WTC11 (cell line): ENCODE measurements at regions not wholly inside any gene's neighbourhood (a gene's known extent, or its start where the extent isn't known, plus 50 kb on each side); places are given as distances from the start of the nearest gene placed in this dataset.

Experiments used
- ATAC-seq: fragments of 200-7000 bp; cut with Tn5 transposase; 2 replicates; pipeline ENCODE4 v1.10.0; 2021; ENCODE audit warnings: mild to moderate bottlenecking, moderate library complexity
- CTCF ChIA-PET: fragments of 300-600 bp; sonication (Branson Sonifier 250); formaldehyde crosslinking; loops from one replicate; lab custom pipeline; 2021; ENCODE audit warnings: antibody characterized with exemption; lab: Charles Lee
- POLR2A ChIA-PET: fragments of 350-600 bp; sonication (Branson Sonifier 250); formaldehyde crosslinking; loops from one replicate; lab custom pipeline; 2021; ENCODE audit warnings: antibody characterized with exemption; lab: Charles Lee
- DNase-seq: peaks from one replicate; pipeline ENCODE4 v3.0.0; 2021; ENCODE audit warnings: low spot score
- H3K27ac Mint-ChIP-seq: 2 replicates; pipeline ENCODE4 v1.8.0; 2021; ENCODE audit warnings: mixed read lengths
- H3K27me3 Mint-ChIP-seq: 2 replicates; pipeline ENCODE4 v1.8.0; 2021; ENCODE audit warnings: low read depth, mild to moderate bottlenecking, moderate library complexity, mixed read lengths
- H3K36me3 Mint-ChIP-seq: 2 replicates; pipeline ENCODE4 v1.8.0; 2021; ENCODE audit warnings: mixed read lengths
- H3K4me1 Mint-ChIP-seq: 2 replicates; pipeline ENCODE4 v1.8.0; 2022; ENCODE audit warnings: mixed read lengths
- H3K4me3 Mint-ChIP-seq: 2 replicates; pipeline ENCODE4 v1.8.0; 2021; ENCODE audit warnings: mild to moderate bottlenecking, moderate library complexity, mixed read lengths
- H3K9me3 Mint-ChIP-seq: 2 replicates; pipeline ENCODE4 v1.8.0; 2021; ENCODE audit warnings: mixed read lengths
- ATF1 ChIP-seq: sonication (generic); formaldehyde crosslinking; IDR thresholded peaks from 2 replicates; pipeline ENCODE4 v1.8.1; 2023; ENCODE audit warnings: mild to moderate bottlenecking, moderate library complexity, missing genetic modification reagents
- CBFB ChIP-seq: sonication (generic); formaldehyde crosslinking; IDR thresholded peaks from 2 replicates; pipeline ENCODE4 v1.8.1; 2022; ENCODE audit warnings: mild to moderate bottlenecking, low read depth, missing genetic modification reagents
- ELF4 ChIP-seq: sonication (generic); formaldehyde crosslinking; IDR thresholded peaks from 2 replicates; pipeline ENCODE4 v1.8.1; 2022; ENCODE audit warnings: low read depth, mild to moderate bottlenecking, moderate library complexity, missing genetic modification reagents
- FOXK1 ChIP-seq: sonication (generic); formaldehyde crosslinking; IDR thresholded peaks from 2 replicates; pipeline ENCODE4 v1.8.0; 2022; ENCODE audit warnings: mild to moderate bottlenecking, moderate library complexity, missing genetic modification reagents
- GABPB1 ChIP-seq: sonication (generic); formaldehyde crosslinking; IDR thresholded peaks from 2 replicates; pipeline ENCODE4 v1.8.1; 2023; ENCODE audit warnings: mild to moderate bottlenecking, missing genetic modification reagents
- GTF2I ChIP-seq: fragments of 250-450 bp; sonication (Bioruptor Pico); conservative IDR thresholded peaks from 2 replicates; pipeline ENCODE4 v1.4.0; 2021; ENCODE audit warnings: mild to moderate bottlenecking
- MXD4 ChIP-seq: fragments of 250-450 bp; sonication (Bioruptor Pico); IDR thresholded peaks from 2 replicates; pipeline ENCODE4 v1.8.0; 2021; ENCODE audit warnings: mild to moderate bottlenecking, moderate library complexity, borderline replicate concordance
- NR1H2 ChIP-seq: sonication (generic); formaldehyde crosslinking; IDR thresholded peaks from 2 replicates; pipeline ENCODE4 v1.9.0; 2021; ENCODE audit warnings: mild to moderate bottlenecking, moderate library complexity, missing genetic modification reagents
- NR2C2 ChIP-seq: sonication (generic); formaldehyde crosslinking; IDR thresholded peaks from 2 replicates; pipeline ENCODE4 v1.8.0; 2022; ENCODE audit warnings: mild to moderate bottlenecking, missing genetic modification reagents
- NR3C1 ChIP-seq: sonication (generic); formaldehyde crosslinking; conservative IDR thresholded peaks from 2 replicates; pipeline ENCODE4 v1.8.1; 2023; ENCODE audit warnings: low read depth, mild to moderate bottlenecking, missing genetic modification reagents
- TEAD1 ChIP-seq: sonication (generic); formaldehyde crosslinking; IDR thresholded peaks from 2 replicates; pipeline ENCODE4 v1.8.0; 2022; ENCODE audit warnings: mild to moderate bottlenecking, missing genetic modification reagents
- ZNF121 ChIP-seq: sonication (generic); formaldehyde crosslinking; IDR thresholded peaks from 2 replicates; pipeline ENCODE4 v1.8.0; 2023; ENCODE audit warnings: missing genetic modification reagents
- TF ChIP-seq, protein P1 (sequence below): fragments of 250-450 bp; sonication (Bioruptor Pico); IDR thresholded peaks from 2 replicates; pipeline ENCODE4 v1.8.0; 2021; ENCODE audit warnings: mild to moderate bottlenecking
- TF ChIP-seq, protein P2 (sequence below): fragments of 250-450 bp; sonication (Bioruptor Pico); IDR thresholded peaks from 2 replicates; pipeline ENCODE4 v1.9.0; 2021; ENCODE audit warnings: mild to moderate bottlenecking, borderline replicate concordance
- TF ChIP-seq, protein P3 (sequence below): fragments of 250-450 bp; sonication (Bioruptor Pico); IDR thresholded peaks from 2 replicates; pipeline ENCODE4 v2.1.2; 2022; ENCODE audit warnings: mild to moderate bottlenecking, moderate library complexity
- TF ChIP-seq, protein P4 (sequence below): sonication (generic); formaldehyde crosslinking; IDR thresholded peaks from 2 replicates; pipeline ENCODE4 v1.8.0; 2023; ENCODE audit warnings: missing genetic modification reagents
- TF ChIP-seq, protein P5 (sequence below): sonication (generic); formaldehyde crosslinking; IDR thresholded peaks from 2 replicates; pipeline ENCODE4 v1.8.1; 2022; ENCODE audit warnings: low read depth, missing genetic modification reagents, borderline replicate concordance
- TF ChIP-seq, protein P6 (sequence below): sonication (generic); formaldehyde crosslinking; IDR thresholded peaks from 2 replicates; pipeline ENCODE4 v1.8.0; 2022; ENCODE audit warnings: missing genetic modification reagents
- TF ChIP-seq, protein P7 (sequence below): fragments of 250-450 bp; sonication (Bioruptor Pico); IDR thresholded peaks from 2 replicates; pipeline ENCODE4 v1.9.0; 2021; ENCODE audit warnings: mild to moderate bottlenecking

DNA sequence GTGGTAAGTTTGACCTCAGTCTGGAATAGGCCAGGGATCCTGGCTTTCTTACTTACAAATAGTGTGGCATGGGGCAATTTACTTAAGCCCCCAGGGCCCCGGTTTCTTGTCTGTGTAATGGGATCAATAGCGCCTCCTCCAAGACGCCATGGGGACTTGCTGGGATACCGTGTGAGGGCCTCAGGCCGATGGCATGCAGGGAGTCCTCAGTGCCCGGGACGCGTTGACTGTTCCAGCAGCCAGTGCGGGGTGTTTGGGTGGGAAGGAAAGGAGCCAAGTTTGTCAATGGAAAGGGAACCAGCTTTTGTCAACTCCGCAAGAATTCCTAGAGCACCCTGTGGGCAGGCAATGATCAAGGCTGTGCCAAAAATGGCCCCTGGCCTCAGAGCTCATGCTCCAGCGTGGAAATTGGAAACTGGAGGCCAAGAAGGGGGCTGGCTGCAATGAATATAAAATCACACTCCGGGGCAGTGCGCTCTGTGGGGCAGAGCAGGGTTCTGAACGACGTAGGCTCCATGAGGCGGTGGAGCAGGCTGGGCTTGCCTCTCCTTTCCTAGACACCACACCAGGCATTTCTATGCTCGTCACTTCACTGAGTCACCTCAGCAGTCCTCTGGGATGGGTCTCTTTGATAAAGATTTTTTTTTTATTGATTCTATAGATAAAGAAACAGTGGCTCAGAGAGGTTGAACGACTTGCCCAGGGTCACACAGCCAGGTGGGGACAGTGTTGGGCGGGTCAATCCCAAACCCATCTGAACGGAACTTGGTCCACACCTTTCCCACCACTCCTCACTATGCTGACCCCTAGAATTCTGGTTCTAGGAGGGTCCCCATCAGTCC, 56.7 kb upstream of the ASAP2 start:
- Mint-ChIP-seq H3K4me1 (peaks cover 10% of the 10 kb centered on the region), H3K9me3 (no peaks in the 10 kb centered on the region), H3K27me3 (peaks cover 16% of the 10 kb centered on the region), H3K36me3 (no peaks in the 10 kb centered on the region), H3K27ac (no peak overlapping the region), H3K4me3 (no peak overlapping the region)
- ATAC-seq (no peak), DNase-seq (no peak)
- ChIA-PET CTCF (no interaction called here), POLR2A (no interaction called here)
- TF ChIP-seq, protein P1, sequence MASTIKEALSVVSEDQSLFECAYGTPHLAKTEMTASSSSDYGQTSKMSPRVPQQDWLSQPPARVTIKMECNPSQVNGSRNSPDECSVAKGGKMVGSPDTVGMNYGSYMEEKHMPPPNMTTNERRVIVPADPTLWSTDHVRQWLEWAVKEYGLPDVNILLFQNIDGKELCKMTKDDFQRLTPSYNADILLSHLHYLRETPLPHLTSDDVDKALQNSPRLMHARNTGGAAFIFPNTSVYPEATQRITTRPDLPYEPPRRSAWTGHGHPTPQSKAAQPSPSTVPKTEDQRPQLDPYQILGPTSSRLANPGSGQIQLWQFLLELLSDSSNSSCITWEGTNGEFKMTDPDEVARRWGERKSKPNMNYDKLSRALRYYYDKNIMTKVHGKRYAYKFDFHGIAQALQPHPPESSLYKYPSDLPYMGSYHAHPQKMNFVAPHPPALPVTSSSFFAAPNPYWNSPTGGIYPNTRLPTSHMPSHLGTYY (CRISPR knock-in tag) = no peak
- no peak for TF ChIP-seq NR3C1 (CRISPR knock-in tag)
- TF ChIP-seq, protein P2, sequence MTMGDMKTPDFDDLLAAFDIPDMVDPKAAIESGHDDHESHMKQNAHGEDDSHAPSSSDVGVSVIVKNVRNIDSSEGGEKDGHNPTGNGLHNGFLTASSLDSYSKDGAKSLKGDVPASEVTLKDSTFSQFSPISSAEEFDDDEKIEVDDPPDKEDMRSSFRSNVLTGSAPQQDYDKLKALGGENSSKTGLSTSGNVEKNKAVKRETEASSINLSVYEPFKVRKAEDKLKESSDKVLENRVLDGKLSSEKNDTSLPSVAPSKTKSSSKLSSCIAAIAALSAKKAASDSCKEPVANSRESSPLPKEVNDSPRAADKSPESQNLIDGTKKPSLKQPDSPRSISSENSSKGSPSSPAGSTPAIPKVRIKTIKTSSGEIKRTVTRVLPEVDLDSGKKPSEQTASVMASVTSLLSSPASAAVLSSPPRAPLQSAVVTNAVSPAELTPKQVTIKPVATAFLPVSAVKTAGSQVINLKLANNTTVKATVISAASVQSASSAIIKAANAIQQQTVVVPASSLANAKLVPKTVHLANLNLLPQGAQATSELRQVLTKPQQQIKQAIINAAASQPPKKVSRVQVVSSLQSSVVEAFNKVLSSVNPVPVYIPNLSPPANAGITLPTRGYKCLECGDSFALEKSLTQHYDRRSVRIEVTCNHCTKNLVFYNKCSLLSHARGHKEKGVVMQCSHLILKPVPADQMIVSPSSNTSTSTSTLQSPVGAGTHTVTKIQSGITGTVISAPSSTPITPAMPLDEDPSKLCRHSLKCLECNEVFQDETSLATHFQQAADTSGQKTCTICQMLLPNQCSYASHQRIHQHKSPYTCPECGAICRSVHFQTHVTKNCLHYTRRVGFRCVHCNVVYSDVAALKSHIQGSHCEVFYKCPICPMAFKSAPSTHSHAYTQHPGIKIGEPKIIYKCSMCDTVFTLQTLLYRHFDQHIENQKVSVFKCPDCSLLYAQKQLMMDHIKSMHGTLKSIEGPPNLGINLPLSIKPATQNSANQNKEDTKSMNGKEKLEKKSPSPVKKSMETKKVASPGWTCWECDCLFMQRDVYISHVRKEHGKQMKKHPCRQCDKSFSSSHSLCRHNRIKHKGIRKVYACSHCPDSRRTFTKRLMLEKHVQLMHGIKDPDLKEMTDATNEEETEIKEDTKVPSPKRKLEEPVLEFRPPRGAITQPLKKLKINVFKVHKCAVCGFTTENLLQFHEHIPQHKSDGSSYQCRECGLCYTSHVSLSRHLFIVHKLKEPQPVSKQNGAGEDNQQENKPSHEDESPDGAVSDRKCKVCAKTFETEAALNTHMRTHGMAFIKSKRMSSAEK (CRISPR knock-in tag) = no peak
- TF ChIP-seq MXD4 (CRISPR knock-in tag) = no peak
- TF ChIP-seq, protein P3, sequence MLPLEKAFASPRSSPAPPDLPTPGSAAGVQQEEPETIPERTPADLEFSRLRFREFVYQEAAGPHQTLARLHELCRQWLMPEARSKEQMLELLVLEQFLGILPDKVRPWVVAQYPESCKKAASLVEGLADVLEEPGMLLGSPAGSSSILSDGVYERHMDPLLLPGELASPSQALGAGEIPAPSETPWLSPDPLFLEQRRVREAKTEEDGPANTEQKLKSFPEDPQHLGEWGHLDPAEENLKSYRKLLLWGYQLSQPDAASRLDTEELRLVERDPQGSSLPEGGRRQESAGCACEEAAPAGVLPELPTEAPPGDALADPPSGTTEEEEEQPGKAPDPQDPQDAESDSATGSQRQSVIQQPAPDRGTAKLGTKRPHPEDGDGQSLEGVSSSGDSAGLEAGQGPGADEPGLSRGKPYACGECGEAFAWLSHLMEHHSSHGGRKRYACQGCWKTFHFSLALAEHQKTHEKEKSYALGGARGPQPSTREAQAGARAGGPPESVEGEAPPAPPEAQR = no peak
- TF ChIP-seq GABPB1 (CRISPR knock-in tag) = no peak
- TF ChIP-seq, protein P4, sequence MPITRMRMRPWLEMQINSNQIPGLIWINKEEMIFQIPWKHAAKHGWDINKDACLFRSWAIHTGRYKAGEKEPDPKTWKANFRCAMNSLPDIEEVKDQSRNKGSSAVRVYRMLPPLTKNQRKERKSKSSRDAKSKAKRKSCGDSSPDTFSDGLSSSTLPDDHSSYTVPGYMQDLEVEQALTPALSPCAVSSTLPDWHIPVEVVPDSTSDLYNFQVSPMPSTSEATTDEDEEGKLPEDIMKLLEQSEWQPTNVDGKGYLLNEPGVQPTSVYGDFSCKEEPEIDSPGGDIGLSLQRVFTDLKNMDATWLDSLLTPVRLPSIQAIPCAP = no peak
- TF ChIP-seq ELF4 (CRISPR knock-in tag) = no peak
- TF ChIP-seq CBFB (CRISPR knock-in tag) = no peak
- no peak for TF ChIP-seq ATF1 (CRISPR knock-in tag)
- TF ChIP-seq NR1H2 (CRISPR knock-in tag) = no peak
- no peak for TF ChIP-seq FOXK1 (CRISPR knock-in tag)
- TF ChIP-seq TEAD1 = no peak
- TF ChIP-seq, protein P5, sequence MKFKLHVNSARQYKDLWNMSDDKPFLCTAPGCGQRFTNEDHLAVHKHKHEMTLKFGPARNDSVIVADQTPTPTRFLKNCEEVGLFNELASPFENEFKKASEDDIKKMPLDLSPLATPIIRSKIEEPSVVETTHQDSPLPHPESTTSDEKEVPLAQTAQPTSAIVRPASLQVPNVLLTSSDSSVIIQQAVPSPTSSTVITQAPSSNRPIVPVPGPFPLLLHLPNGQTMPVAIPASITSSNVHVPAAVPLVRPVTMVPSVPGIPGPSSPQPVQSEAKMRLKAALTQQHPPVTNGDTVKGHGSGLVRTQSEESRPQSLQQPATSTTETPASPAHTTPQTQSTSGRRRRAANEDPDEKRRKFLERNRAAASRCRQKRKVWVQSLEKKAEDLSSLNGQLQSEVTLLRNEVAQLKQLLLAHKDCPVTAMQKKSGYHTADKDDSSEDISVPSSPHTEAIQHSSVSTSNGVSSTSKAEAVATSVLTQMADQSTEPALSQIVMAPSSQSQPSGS (CRISPR knock-in tag) = no peak

DNA sequence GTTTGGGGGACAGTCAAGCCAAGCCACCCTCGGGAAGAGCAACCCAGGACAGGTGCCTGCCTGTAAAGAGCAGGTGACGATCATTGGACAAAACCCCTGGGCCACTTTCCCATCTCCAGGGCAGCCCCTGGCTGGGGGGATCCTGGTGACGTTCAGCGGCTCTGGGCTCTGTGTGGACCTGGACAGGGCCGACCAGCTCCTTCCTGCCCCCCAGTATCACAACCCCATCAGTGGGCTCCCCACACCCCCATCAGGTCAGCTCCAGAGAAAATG, 57.3 kb upstream of the ASAP2 start:
- Mint-ChIP-seq H3K9me3 (no peaks in the 10 kb centered on the region), H3K4me1 (peaks cover 10% of the 10 kb centered on the region), H3K27ac (no peak overlapping the region), H3K36me3 (no peaks in the 10 kb centered on the region), H3K4me3 (no peak overlapping the region), H3K27me3 (peaks cover 17% of the 10 kb centered on the region)
- DNase-seq = no peak
- ChIA-PET CTCF (no interaction called here), POLR2A (no interaction called here)
- ATAC-seq = no peak
- TF ChIP-seq, protein P6, sequence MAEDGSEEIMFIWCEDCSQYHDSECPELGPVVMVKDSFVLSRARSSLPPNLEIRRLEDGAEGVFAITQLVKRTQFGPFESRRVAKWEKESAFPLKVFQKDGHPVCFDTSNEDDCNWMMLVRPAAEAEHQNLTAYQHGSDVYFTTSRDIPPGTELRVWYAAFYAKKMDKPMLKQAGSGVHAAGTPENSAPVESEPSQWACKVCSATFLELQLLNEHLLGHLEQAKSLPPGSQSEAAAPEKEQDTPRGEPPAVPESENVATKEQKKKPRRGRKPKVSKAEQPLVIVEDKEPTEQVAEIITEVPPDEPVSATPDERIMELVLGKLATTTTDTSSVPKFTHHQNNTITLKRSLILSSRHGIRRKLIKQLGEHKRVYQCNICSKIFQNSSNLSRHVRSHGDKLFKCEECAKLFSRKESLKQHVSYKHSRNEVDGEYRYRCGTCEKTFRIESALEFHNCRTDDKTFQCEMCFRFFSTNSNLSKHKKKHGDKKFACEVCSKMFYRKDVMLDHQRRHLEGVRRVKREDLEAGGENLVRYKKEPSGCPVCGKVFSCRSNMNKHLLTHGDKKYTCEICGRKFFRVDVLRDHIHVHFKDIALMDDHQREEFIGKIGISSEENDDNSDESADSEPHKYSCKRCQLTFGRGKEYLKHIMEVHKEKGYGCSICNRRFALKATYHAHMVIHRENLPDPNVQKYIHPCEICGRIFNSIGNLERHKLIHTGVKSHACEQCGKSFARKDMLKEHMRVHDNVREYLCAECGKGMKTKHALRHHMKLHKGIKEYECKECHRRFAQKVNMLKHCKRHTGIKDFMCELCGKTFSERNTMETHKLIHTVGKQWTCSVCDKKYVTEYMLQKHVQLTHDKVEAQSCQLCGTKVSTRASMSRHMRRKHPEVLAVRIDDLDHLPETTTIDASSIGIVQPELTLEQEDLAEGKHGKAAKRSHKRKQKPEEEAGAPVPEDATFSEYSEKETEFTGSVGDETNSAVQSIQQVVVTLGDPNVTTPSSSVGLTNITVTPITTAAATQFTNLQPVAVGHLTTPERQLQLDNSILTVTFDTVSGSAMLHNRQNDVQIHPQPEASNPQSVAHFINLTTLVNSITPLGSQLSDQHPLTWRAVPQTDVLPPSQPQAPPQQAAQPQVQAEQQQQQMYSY (CRISPR knock-in tag) = no peak
- TF ChIP-seq, protein P7, sequence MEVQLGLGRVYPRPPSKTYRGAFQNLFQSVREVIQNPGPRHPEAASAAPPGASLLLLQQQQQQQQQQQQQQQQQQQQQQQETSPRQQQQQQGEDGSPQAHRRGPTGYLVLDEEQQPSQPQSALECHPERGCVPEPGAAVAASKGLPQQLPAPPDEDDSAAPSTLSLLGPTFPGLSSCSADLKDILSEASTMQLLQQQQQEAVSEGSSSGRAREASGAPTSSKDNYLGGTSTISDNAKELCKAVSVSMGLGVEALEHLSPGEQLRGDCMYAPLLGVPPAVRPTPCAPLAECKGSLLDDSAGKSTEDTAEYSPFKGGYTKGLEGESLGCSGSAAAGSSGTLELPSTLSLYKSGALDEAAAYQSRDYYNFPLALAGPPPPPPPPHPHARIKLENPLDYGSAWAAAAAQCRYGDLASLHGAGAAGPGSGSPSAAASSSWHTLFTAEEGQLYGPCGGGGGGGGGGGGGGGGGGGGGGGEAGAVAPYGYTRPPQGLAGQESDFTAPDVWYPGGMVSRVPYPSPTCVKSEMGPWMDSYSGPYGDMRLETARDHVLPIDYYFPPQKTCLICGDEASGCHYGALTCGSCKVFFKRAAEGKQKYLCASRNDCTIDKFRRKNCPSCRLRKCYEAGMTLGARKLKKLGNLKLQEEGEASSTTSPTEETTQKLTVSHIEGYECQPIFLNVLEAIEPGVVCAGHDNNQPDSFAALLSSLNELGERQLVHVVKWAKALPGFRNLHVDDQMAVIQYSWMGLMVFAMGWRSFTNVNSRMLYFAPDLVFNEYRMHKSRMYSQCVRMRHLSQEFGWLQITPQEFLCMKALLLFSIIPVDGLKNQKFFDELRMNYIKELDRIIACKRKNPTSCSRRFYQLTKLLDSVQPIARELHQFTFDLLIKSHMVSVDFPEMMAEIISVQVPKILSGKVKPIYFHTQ (CRISPR knock-in tag) = no peak
- no peak for TF ChIP-seq NR2C2
- no peak for TF ChIP-seq ATF1 (CRISPR knock-in tag)
- no peak for TF ChIP-seq GTF2I (CRISPR knock-in tag)
- no peak for TF ChIP-seq ZNF121 (CRISPR knock-in tag)
